ENCODE measurements at regions not wholly inside any gene's neighbourhood (a gene's known extent, or its start where the extent isn't known, plus 50 kb on each side); places are given as distances from the start of the nearest gene placed in this dataset.
A peak's percentile ranks its signal among the peaks of the same experiment; 100 is the strongest.

- Histone ChIP-seq H3K36me3 (ENCODE audit: control insufficient read depth, insufficient read depth, low read length) (no peaks in the 10 kb centered on the region), H3K4me3 (ENCODE audit: low read depth, low read length) (no peak overlapping the region)
Measured at GRCh38 chr12:24139035-24139434, 189.6 kb upstream of the SOX5 start.

GRCh38 chr12:24138041-24138440 is 188.6 kb upstream of the SOX5 start:
- no peaks in the 10 kb centered on the region for H3K36me3 ChIP-seq (ENCODE audit: control insufficient read depth, insufficient read depth, low read length)
- H3K9ac ChIP-seq (ENCODE audit: low read depth, low read length) = no peak overlapping the region
- H3K4me3 ChIP-seq (ENCODE audit: low read depth, low read length) = no peak overlapping the region
- no peak overlapping the region for H3K27ac ChIP-seq (ENCODE audit: low read depth, low read length)
- peaks cover 20% of the 10 kb centered on the region for H3K4me1 ChIP-seq (ENCODE audit: control insufficient read depth, insufficient read depth, low read length)
- H3K9me3 ChIP-seq (ENCODE audit: control insufficient read depth, insufficient read depth, low read length) = no peaks in the 10 kb centered on the region
- H3K27me3 ChIP-seq (ENCODE audit: control insufficient read depth, insufficient read depth, low read length) = peaks cover 16% of the 10 kb centered on the region; the same call in 1 of the 2 replicates

More at GRCh38 chr12:24139035-24139434, 189.6 kb upstream of the SOX5 start:
- H3K4me1 ChIP-seq (ENCODE audit: control insufficient read depth, insufficient read depth, low read length) = peaks cover 12% of the 10 kb centered on the region
- 0 out of 2 replicates have a peak, but pooled peaks cover 12% of the 10 kb centered on the region for H3K27me3 ChIP-seq (ENCODE audit: control insufficient read depth, insufficient read depth, low read length)
- no peak overlapping the region for H3K27ac ChIP-seq (ENCODE audit: low read depth, low read length)
- H3K9me3 ChIP-seq (ENCODE audit: control insufficient read depth, insufficient read depth, low read length) = peaks cover 3% of the 10 kb centered on the region
- H3K9ac ChIP-seq (ENCODE audit: low read depth, low read length) = no peak overlapping the region

- H3K4me3 ChIP-seq (ENCODE audit: low read depth, low read length) = no peak overlapping the region
- H3K27me3 ChIP-seq (ENCODE audit: control insufficient read depth, insufficient read depth, low read length) = peaks cover 31% of the 10 kb centered on the region
- H3K36me3 ChIP-seq (ENCODE audit: control insufficient read depth, insufficient read depth, low read length) = no peaks in the 10 kb centered on the region
- no peak overlapping the region for H3K9ac ChIP-seq (ENCODE audit: low read depth, low read length)
- peaks cover 25% of the 10 kb centered on the region for H3K4me1 ChIP-seq (ENCODE audit: control insufficient read depth, insufficient read depth, low read length)
- no peaks in the 10 kb centered on the region for H3K9me3 ChIP-seq (ENCODE audit: control insufficient read depth, insufficient read depth, low read length)
- no peak overlapping the region for H3K27ac ChIP-seq (ENCODE audit: low read depth, low read length)
Measured at GRCh38 chr12:24135158-24135850, 185.8 kb upstream of the SOX5 start.

- Histone ChIP-seq H3K4me1 (ENCODE audit: control insufficient read depth, insufficient read depth, low read length) (peaks cover 25% of the 10 kb centered on the region), H3K27ac (ENCODE audit: low read depth, low read length) (peak overlapping the region; percentile 63), H3K9me3 (ENCODE audit: control insufficient read depth, insufficient read depth, low read length) (no peaks in the 10 kb centered on the region), H3K27me3 (ENCODE audit: control insufficient read depth, insufficient read depth, low read length) (peaks cover 31% of the 10 kb centered on the region), H3K9ac (ENCODE audit: low read depth, low read length) (no peak overlapping the region), H3K36me3 (ENCODE audit: control insufficient read depth, insufficient read depth, low read length) (no peaks in the 10 kb centered on the region), H3K4me3 (ENCODE audit: low read depth, low read length) (no peak overlapping the region)
Measured at GRCh38 chr12:24134092-24134491, 184.6 kb upstream of the SOX5 start.

GRCh38 chr12:24133384-24133783 is 183.9 kb upstream of the SOX5 start:
- peaks cover 28% of the 10 kb centered on the region for H3K4me1 ChIP-seq (ENCODE audit: control insufficient read depth, insufficient read depth, low read length)
- no peak overlapping the region for H3K4me3 ChIP-seq (ENCODE audit: low read depth, low read length)
- no peak overlapping the region for H3K9ac ChIP-seq (ENCODE audit: low read depth, low read length)
- H3K36me3 ChIP-seq (ENCODE audit: control insufficient read depth, insufficient read depth, low read length) = no peaks in the 10 kb centered on the region
- H3K27me3 ChIP-seq (ENCODE audit: control insufficient read depth, insufficient read depth, low read length) = peaks cover 31% of the 10 kb centered on the region
- H3K27ac ChIP-seq (ENCODE audit: low read depth, low read length) = peak overlapping the region; percentile 63
- no peaks in the 10 kb centered on the region for H3K9me3 ChIP-seq (ENCODE audit: control insufficient read depth, insufficient read depth, low read length)

DNA sequence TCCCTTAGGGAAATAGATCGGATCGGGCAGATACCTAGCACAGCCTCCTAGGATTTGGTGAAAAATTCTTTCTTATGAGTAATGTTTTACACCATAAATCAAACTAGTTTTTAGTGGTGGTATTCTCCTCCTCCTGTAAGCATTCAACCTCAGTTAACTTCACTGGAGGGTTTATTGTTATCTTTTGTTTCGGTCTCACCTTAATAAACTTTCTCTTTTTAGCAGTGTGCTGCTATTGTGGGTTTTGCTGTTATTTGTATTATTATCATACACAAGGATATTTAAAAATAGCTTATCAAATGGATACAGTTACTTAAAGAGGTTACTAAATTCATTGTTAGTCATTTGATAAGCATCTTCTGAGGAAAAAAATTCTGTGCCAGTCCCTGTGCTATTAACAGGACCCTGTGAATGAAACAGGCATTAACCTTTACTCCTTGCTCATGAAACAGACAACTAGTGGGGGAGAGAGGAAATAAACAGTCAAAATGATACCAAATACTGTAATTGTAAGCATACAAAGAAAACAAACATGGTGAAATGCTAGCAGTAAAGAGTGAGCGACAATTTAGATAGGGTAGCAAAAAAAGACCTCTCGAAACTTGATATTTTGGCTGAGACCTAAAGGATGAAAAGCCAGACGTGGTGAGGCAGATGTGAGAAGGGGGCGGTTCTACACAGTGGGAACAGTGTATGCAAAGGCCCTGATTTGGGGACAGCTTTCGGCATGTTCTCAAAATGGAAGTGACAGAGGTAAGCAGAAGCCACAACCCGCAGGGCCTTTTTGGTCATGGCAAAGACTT is 178.7 kb upstream of the SOX5 start:
- peaks cover 16% of the 10 kb centered on the region for H3K27me3 ChIP-seq (ENCODE audit: control insufficient read depth, insufficient read depth, low read length)
- H3K36me3 ChIP-seq (ENCODE audit: control insufficient read depth, insufficient read depth, low read length) = no peaks in the 10 kb centered on the region
- H3K9ac ChIP-seq (ENCODE audit: low read depth, low read length) = no peak overlapping the region
- H3K4me1 ChIP-seq (ENCODE audit: control insufficient read depth, insufficient read depth, low read length) = peaks cover 11% of the 10 kb centered on the region
- H3K4me3 ChIP-seq (ENCODE audit: low read depth, low read length) = no peak overlapping the region
- no peak overlapping the region for H3K27ac ChIP-seq (ENCODE audit: low read depth, low read length)
- no peaks in the 10 kb centered on the region for H3K9me3 ChIP-seq (ENCODE audit: control insufficient read depth, insufficient read depth, low read length)

GRCh38 chr12:24125280-24125679 is 175.8 kb upstream of the SOX5 start:
- H3K27ac ChIP-seq (ENCODE audit: low read depth, low read length) = no peak overlapping the region
- no peaks in the 10 kb centered on the region for H3K36me3 ChIP-seq (ENCODE audit: control insufficient read depth, insufficient read depth, low read length)
- no peak overlapping the region for H3K4me3 ChIP-seq (ENCODE audit: low read depth, low read length)
- no peaks in the 10 kb centered on the region; the same call in 1 of the 2 replicates for H3K27me3 ChIP-seq (ENCODE audit: control insufficient read depth, insufficient read depth, low read length)
- no peak overlapping the region for H3K9ac ChIP-seq (ENCODE audit: low read depth, low read length)
- H3K4me1 ChIP-seq (ENCODE audit: control insufficient read depth, insufficient read depth, low read length) = peaks cover 5% of the 10 kb centered on the region; the same call in 1 of the 2 replicates
- H3K9me3 ChIP-seq (ENCODE audit: control insufficient read depth, insufficient read depth, low read length) = no peaks in the 10 kb centered on the region

- H3K4me1 ChIP-seq (ENCODE audit: control insufficient read depth, insufficient read depth, low read length) = no peaks in the 10 kb centered on the region; the same call in 1 of the 2 replicates
- no peak overlapping the region for H3K9ac ChIP-seq (ENCODE audit: low read depth, low read length)
- H3K27me3 ChIP-seq (ENCODE audit: control insufficient read depth, insufficient read depth, low read length) = no peaks in the 10 kb centered on the region
- H3K9me3 ChIP-seq (ENCODE audit: control insufficient read depth, insufficient read depth, low read length) = no peaks in the 10 kb centered on the region
- H3K27ac ChIP-seq (ENCODE audit: low read depth, low read length) = no peak overlapping the region
- no peak overlapping the region for H3K4me3 ChIP-seq (ENCODE audit: low read depth, low read length)
- no peaks in the 10 kb centered on the region for H3K36me3 ChIP-seq (ENCODE audit: control insufficient read depth, insufficient read depth, low read length)
Measured at GRCh38 chr12:24121911-24122310, 172.4 kb upstream of the SOX5 start.

GRCh38 chr12:24118668-24119067 is 169.2 kb upstream of the SOX5 start:
- no peak overlapping the region for H3K4me3 ChIP-seq (ENCODE audit: low read depth, low read length)
- no peaks in the 10 kb centered on the region for H3K36me3 ChIP-seq (ENCODE audit: control insufficient read depth, insufficient read depth, low read length)
- H3K4me1 ChIP-seq (ENCODE audit: control insufficient read depth, insufficient read depth, low read length) = peaks cover 16% of the 10 kb centered on the region; the same call in 1 of the 2 replicates
- no peaks in the 10 kb centered on the region for H3K9me3 ChIP-seq (ENCODE audit: control insufficient read depth, insufficient read depth, low read length)
- no peak overlapping the region for H3K9ac ChIP-seq (ENCODE audit: low read depth, low read length)
- no peak overlapping the region for H3K27ac ChIP-seq (ENCODE audit: low read depth, low read length)
- no peaks in the 10 kb centered on the region for H3K27me3 ChIP-seq (ENCODE audit: control insufficient read depth, insufficient read depth, low read length)

- Histone ChIP-seq H3K27ac (ENCODE audit: low read depth, low read length) (no peak overlapping the region), H3K4me3 (ENCODE audit: low read depth, low read length) (no peak overlapping the region), H3K4me1 (ENCODE audit: control insufficient read depth, insufficient read depth, low read length) (peaks cover 16% of the 10 kb centered on the region; the same call in 1 of the 2 replicates), H3K27me3 (ENCODE audit: control insufficient read depth, insufficient read depth, low read length) (no peaks in the 10 kb centered on the region), H3K36me3 (ENCODE audit: control insufficient read depth, insufficient read depth, low read length) (no peaks in the 10 kb centered on the region), H3K9me3 (ENCODE audit: control insufficient read depth, insufficient read depth, low read length) (no peaks in the 10 kb centered on the region), H3K9ac (ENCODE audit: low read depth, low read length) (no peak overlapping the region)
Measured at GRCh38 chr12:24116548-24116947, 167.1 kb upstream of the SOX5 start.

- H3K4me1 ChIP-seq (ENCODE audit: control insufficient read depth, insufficient read depth, low read length) = peaks cover 16% of the 10 kb centered on the region; the same call in 1 of the 2 replicates
- no peaks in the 10 kb centered on the region for H3K36me3 ChIP-seq (ENCODE audit: control insufficient read depth, insufficient read depth, low read length)
- H3K4me3 ChIP-seq (ENCODE audit: low read depth, low read length) = no peak overlapping the region
- no peak overlapping the region for H3K27ac ChIP-seq (ENCODE audit: low read depth, low read length)
- no peaks in the 10 kb centered on the region for H3K27me3 ChIP-seq (ENCODE audit: control insufficient read depth, insufficient read depth, low read length)
- no peaks in the 10 kb centered on the region for H3K9me3 ChIP-seq (ENCODE audit: control insufficient read depth, insufficient read depth, low read length)
- H3K9ac ChIP-seq (ENCODE audit: low read depth, low read length) = no peak overlapping the region
Measured at GRCh38 chr12:24113701-24114100, 164.2 kb upstream of the SOX5 start.

Data from HUES48 (cell line).